Frontal cortex (tissue), 3 donors: ENCODE measurements at regions not wholly inside any gene's neighbourhood (a gene's known extent, or its start where the extent isn't known, plus 50 kb on each side); places are given as distances from the start of the nearest gene placed in this dataset.
"Not testable (repeated sequence)": the region's sequence is repeated elsewhere in the genome, so short reads cannot be mapped to it uniquely, and the experiment has no call there.

Source experiments
- DNase-seq, 2 donors: peaks; one replicate each; pipeline ENCODE4 v3.0.0; 2012; ENCODE audit warnings: low spot score in 2 of 2
- FAIRE-seq: peaks from 2 replicates; lab custom pipeline; 2012; peaks lifted over from hg19 to GRCh38; lab: Jason Lieb, UNC
- donor health status: control.
- donor health status: control.
- donor health status: control.

GRCh38 chr14:105924951-105925591 is 398.7 kb downstream of the TMEM121 start:
- DNase-seq = no peak
- FAIRE-seq = no peak

DNA sequence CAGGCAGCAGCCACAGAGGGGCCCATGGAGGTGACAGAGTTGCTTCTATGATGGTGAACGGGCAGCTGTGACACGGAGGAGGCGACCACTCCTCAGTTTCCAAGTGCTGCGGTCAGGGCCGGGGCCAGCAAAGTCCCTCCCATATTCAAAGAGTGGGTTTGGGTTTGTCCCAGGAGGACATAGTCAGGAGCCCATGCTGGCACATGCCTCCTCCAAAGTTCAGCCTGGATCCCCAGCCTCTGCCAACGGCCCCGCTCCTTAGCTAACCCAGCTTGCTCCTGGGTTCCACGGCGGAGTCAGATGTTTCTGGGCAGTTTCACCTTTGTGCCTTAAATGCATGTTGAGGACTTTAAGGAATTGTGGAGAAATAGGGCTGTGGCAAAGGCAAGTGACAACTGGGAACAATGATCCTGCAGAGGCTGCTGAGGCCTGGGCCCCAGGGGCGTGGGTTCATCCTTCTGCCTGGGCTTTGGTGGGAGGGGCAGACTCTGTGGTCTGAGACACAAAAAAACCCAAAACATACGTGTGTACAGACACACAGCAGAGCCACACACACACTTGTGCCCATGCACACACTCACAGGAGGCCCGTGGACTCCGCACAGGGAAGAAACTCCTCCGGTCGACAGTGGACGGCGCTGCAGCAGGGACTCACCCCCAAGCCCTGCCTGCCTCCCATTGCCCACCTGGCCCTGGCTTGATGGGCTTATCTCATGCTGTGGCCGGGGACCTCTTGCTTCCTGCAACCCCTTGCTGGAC is 399.4 kb downstream of the TMEM121 start:
- FAIRE-seq (no peak), DNase-seq (no peak)

DNA sequence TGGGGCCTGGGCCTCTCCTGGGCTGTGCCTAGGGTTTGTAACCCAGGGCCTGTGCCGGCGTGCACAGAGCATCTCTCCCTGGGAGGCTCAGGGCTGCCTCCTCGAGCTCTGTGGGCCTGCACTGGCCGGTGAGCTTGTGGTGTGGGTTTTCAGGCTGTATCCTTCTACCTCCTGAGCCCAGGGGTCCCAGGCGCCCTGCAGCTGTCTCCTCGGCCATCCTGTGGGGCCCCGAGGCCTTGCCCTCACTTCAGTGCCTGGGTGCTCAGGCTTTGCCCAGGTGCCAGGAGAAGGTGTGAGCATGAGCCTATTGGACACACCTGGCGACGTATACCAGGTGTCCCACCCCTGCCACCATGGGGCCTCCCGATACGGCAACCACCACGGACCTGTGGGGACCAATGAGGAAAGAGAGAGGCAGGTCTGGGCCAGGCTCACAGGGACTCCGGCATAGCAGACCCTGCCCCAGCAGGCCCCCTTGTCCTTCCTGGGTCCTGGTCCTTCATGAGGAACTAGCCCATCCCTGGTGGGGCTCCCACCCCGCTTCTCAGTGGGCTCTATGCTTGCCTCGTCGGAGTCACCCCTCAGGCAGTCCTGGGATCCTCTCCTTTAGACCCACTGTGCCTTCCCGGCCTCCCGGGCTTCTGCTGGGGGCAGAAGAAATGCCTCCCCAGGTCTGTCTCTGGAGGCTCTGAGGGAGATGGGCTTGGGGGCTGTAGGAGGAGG is 400.2 kb downstream of the TMEM121 start:
- FAIRE-seq = no peak

DNA sequence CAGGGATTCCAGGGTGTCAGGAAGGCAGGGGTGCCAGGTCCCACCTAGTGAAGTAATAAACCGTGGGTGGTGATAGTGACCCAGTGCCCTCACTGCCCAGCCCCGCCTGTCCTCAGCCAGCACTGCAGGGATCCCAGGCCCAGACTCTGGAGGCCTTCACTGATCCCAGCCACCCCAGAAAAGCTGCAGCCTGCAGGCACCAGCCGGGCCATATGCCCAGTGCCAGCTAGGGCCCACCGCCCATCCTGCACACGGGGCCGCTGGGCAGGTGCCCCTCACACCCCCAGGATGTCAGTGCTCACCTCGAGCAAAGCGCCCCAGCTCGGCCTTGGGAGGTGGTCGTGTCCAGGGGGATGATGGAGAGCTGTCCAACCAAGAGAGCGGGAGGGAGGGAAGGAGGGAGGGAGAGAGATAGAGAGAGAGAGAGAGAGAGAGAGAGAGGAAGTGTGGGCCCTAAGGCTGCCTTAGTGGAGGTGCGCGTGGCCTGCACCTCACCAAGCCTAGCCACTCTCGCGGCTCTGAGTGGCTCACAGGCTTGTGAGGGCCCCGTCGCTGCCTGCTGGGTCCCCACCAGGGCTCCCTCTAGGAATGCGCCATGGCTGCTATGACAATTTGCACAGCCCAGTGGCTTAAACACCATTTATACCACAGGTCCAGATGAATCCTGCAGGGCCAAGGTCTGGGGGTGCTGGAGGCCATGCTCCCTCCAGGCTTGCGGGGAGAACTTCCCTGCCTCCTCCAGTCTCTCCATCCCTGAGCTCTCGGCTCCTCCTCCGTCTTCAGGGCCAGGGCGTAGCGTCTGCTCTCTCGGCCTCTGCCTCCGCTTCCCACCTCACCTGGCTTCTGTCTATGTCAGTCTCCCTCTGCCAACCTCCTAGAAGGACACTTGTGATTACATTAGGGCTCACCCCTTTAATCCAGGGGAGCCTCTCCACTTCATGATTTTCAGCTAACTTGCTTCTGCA is 401.0 kb downstream of the TMEM121 start:
- DNase-seq (no peak), FAIRE-seq (no peak)

More for the DNA sequence above, 400.2 kb downstream of the TMEM121 start:
- no peak for DNase-seq

DNA sequence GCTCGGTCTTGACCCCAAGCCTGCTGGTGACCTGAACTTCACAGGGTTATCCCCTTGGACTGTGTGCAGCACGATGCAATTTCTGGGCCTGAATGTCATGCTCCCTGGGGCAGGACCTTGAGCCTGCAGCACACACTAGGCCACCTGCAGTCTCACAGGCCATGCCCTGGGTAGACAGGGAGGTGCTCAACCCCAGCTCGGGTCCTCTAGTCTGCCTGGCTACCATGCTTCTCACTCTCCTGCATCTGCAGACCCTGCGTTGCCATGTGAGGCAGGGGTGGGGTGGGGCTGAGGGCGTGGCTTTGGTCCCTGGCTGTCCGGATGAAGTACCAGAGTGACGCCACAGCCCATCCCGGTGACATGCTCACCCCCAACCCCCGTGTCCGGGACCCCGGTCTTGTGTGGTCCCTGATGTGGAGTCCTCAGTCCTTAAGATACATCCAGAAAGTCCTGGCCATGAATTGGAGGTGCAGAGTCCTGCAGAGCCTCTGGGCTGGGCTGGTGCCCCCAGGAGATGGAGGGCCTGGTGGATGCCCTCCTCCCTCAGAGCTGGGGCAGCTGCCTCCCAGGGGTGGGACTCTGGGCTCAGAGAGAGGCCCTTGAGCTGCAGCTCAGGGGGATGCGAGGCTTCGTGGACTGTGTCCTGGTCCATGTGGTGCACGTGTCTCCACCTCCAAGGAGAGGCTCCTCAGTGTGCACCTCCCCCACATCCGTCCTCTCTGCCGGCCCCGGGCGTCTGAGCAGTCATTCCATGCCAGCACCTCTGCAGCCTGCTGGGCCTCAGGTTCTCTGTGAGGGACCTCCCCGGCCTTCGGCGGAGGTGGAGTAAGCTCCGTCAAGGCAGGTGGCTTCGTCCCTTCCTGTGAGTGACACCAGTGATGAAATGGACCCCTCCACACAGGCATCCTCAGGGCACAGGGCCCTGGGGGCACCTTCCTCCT is 402.1 kb downstream of the TMEM121 start:
- not testable (repeated sequence) for FAIRE-seq, DNase-seq

DNA sequence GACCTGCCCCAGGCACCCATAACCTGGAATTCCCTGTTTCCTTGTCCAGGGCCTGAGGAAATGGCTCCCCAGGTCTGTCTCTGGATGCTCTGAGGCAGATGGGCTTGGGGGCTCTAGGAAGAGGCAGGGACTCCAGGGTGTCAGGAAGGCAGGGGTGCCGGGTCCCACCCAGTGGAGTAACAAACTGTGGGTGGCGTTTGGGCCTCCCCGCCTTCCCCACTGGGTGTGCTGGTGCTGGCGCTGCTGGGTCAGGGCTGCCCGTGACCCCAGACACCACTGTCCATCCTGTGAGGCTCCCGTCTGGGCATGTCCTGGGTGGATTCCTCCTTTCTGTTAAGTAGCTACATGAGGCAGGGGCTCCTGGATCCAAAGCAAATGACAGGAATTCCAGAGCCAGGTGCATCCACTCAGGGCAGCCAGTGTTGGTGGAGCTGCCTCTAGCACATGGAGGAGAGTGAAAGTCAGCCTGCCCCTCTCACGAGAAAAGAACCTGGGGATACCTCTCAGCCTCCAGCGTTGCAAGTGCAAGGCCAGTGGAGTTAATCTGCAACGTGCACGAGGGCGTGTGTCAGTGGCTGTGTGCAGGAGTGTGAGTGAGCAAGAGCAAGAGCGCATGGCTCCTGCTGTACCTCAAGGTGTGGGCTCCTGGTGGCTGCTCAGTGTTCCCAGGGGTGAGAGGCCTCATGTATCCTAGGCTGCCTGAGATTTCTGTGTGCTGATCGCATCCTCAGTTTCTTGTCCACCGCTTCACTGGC is 403.1 kb downstream of the TMEM121 start:
- DNase-seq = no peak

DNA sequence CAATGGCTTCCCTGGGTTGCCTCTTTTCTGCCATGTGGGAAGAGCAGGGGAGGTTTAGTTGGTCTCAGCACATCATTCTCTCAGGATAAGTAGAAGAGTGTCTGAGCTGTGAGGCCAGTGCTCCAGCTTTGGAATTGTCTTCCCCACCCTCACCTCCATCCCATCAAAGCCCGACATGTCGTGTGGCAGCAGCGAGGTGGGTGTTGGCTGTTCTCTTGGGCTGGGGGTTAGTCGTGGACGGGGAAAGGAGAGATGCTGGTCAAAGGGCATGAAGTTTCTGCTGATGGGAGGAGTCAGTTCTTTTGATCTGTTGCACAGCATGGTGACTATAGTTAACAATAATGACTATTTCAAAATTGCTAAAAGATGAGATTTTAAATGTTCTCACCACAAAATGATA is 404.2 kb downstream of the TMEM121 start:
- DNase-seq (no peak), FAIRE-seq (no peak)

More for the DNA sequence above, 403.1 kb downstream of the TMEM121 start:
- FAIRE-seq = no peak

DNA sequence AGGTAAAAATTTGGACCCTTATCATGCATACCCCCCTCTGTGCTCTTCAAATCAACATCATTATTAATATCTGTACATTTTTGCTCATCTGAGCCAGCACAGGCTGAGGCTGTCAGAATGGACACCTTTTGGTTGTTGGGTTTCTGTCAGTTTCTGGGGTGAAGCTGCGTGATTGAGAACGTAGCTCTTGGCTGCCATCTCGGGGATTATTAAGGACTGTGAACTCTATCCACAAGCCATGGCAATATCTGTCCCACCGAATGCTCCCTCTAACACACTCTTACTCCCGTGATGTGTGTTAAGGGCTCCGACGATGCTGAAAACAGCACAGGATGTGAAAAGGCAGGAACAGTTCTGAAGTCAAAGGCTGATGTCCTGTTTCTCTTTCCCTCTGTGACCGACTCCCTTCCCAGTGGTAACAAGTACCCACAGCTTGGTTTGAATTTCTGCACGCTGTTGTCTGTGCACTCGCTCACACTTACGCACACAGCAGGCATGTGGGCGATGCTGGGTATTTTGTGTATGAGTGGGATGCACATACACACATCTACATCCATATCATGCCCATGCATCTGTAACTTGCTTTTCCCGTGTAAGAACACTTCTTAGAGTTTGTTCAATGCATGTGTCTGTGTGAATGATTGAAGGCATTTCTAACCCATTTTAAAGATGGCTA is 405.6 kb downstream of the TMEM121 start:
- no peak for DNase-seq
- FAIRE-seq = no peak

DNA sequence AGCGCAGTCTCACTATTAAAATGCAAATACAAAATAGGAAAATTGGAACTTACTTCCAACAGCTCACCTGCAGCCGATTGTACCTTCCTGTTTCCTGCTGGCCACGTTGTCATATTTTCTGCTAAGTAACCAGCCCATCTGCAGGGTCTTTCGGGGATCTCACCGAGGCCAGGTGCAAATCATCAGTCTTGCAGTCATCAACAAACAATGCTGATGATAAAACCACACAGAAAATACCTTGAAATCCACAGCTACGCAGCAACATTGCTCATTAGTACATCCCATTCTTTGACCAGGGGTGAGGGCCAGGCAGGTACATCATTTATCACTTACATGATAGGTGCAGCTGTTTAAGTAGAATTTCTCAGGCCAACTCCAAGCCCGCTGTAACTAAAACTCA is 406.9 kb downstream of the TMEM121 start:
- DNase-seq = no peak
- FAIRE-seq = no peak

GRCh38 chr14:105935384-105935783 is 409.0 kb downstream of the TMEM121 start:
- FAIRE-seq (no peak), DNase-seq (no peak)

DNA sequence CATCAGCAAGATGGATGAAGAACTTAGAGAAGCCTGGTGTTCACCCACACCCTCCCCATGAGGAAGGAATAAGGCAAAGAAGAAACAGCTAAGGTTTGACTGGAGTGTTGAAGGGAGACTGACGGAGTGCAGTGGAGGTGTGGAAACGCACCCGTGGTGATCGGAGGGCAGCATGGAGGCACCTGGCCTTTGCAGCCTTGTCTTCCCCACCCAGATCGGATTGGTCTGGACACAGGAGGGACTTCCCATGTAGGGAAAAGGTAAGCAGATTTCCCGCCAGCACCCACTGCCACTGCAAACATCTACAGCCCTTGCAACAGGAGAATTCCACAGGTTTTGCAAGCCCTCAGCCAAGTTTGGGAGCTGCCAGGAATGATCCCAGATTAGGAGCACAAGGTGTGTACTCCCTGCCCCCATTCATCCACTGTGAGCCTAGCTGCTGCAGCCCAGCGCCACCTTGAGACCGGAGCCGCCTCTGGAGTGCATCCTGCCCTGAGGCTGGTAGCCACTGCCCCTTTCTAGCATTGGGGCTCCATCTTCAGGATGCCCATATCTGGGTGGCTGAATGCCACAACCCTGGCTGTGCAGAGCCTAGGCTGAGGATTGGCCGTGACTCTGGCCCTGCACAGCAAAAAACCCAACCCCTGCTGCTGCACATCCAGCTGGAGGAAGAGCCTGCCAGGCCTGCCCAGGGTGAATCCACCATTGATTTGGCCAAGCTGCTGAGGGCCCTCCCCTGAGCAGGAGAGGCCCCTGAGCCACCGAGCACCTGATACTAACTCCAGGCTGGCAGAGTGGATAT is 411.1 kb downstream of the TMEM121 start:
- DNase-seq (no peak), FAIRE-seq (no peak)

- no peak for FAIRE-seq
- no peak for DNase-seq
These were observed 411.9 kb downstream of the TMEM121 start for GRCh38 chr14:105938055-105938863.

DNA sequence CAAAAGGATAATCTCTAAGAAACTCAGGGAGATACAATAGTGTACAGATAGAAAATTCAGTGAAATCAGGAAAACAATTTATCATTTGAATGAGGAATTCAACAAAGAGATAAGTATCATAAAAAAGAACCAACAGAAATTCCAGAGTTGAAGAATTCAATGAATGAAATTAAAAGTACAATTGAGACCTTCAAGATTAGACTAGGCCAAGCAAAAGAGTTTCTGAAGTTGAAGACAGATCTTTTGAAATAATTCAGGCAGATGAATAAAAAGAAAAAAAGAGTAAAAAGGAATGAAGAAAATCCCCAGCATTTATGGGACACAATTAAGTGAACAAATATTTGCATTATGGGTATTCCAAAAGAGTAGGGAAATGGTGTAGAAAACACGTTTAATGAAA is 412.6 kb downstream of the TMEM121 start:
- DNase-seq (no peak), FAIRE-seq (no peak)

- FAIRE-seq (no peak), DNase-seq (no peak)
These were observed 413.6 kb downstream of the TMEM121 start for GRCh38 chr14:105939810-105940508.

- no peak for FAIRE-seq
These were observed 414.3 kb downstream of the TMEM121 start for GRCh38 chr14:105940534-105941225.

More at GRCh38 chr14:105940534-105941225, 414.3 kb downstream of the TMEM121 start:
- no peak for DNase-seq
